HepG2 (cell line): ENCODE measurements at regions not wholly inside any gene's neighbourhood (a gene's known extent, or its start where the extent isn't known, plus 50 kb on each side); places are given as distances from the start of the nearest gene placed in this dataset.
"Not testable (repeated sequence)": the region's sequence is repeated elsewhere in the genome, so short reads cannot be mapped to it uniquely, and the experiment has no call there.

Experiments used
- ATAC-seq: fragments of 200-7000 bp; cut with Tn5 transposase; 3 replicates; pipeline ENCODE4 v1.9.1; 2020; ENCODE audit warnings: mild to moderate bottlenecking, moderate library complexity
- BruUV-seq: library from RNA; stranded (reverse); fragments of 400-500 nt; replicated peaks from 2 replicates; lab custom pipeline; 2021; lab: Mats Ljungman, UMichigan
- CTCF ChIA-PET: fragments of 300-600 bp; formaldehyde crosslinking; extraction: SDS; loops from one replicate; lab custom pipeline; 2021; ENCODE audit warnings: low total read pairs, inconsistent platforms, low intra/inter-chr PET ratio; lab: Yijun Ruan, JAX
- POLR2A ChIA-PET: fragments of 350-600 bp; sonication (Branson Sonifier 250); formaldehyde crosslinking; loops from one replicate; lab custom pipeline; 2020; ENCODE audit warnings: antibody characterized with exemption, inconsistent platforms; lab: Yijun Ruan, JAX
- DNase-seq: peaks from one replicate; pipeline ENCODE4 v3.0.0-alpha.2; 2015; ENCODE audit warnings: low spot score
- FAIRE-seq: peaks from 3 replicates; lab custom pipeline; 2011; peaks lifted over from hg19 to GRCh38; lab: Jason Lieb, UNC
- H2AFZ ChIP-seq: one replicate; pipeline ENCODE4 v1.6.1; 2011; ENCODE audit warnings: low read length, inconsistent platforms
- H3K27ac ChIP-seq: fragments of 300-600 bp; 3 replicates; pipeline ENCODE4 v1.8.0; 2011; ENCODE audit warnings: mixed run types, mild to moderate bottlenecking, mixed read lengths, low read length, inconsistent platforms; ENCODE audit not compliant: insufficient read depth; ENCODE audit errors: extremely low read length
- H3K27me3 ChIP-seq, 2 experiments: fragments of 200-600 bp in 1 of 2; 2 replicates in 1 of 2; 3 replicates in 1 of 2; pipeline versions ENCODE4 v1.6.0 to v1.8.0; 2011; ENCODE audit warnings: low read length in 2 of 2, mild to moderate bottlenecking in 2 of 2, moderate library complexity in 2 of 2, inconsistent platforms in 1 of 2; ENCODE audit not compliant: insufficient read depth in 2 of 2, control insufficient read depth in 1 of 2
- H3K36me3 ChIP-seq, 2 experiments: fragments of 200-600 bp in 1 of 2; replicated peaks in 1 of 2; 2 replicates in 1 of 2; 3 replicates in 1 of 2; pipeline versions ENCODE4 v1.5.1 to v1.8.0; 2011; ENCODE audit warnings: low read length in 2 of 2, inconsistent platforms in 1 of 2; ENCODE audit not compliant: insufficient read depth in 2 of 2, control insufficient read depth in 1 of 2
- H3K4me1 ChIP-seq: 2 replicates; pipeline ENCODE4 v1.5.1; 2012; ENCODE audit warnings: low read length, inconsistent platforms; ENCODE audit not compliant: insufficient read depth
- H3K4me2 ChIP-seq: 2 replicates; pipeline ENCODE4 v1.6.0; 2011; ENCODE audit warnings: low read depth, low read length, inconsistent platforms
- H3K4me3 ChIP-seq, 3 experiments: fragments of 200-600 bp in 1 of 3; sonication (generic), shearing (Covaris generic) in 1 of 3; replicated peaks in 1 of 3; 2 replicates each; pipeline ENCODE4 v1.5.1; 2011 to 2016; ENCODE audit warnings: low read length in 3 of 3, inconsistent platforms in 2 of 3, low read depth in 2 of 3, mild to moderate bottlenecking in 2 of 3, control low read depth in 1 of 3, mixed read lengths in 1 of 3; ENCODE audit not compliant: insufficient read depth in 1 of 3
- H3K79me2 ChIP-seq: one replicate; pipeline ENCODE4 v1.6.1; 2011; ENCODE audit warnings: low read length, inconsistent platforms; ENCODE audit not compliant: insufficient read depth
- H3K9ac ChIP-seq: 2 replicates; pipeline ENCODE4 v1.6.0; 2011; ENCODE audit warnings: mild to moderate bottlenecking, low read depth, low read length, inconsistent platforms; ENCODE audit not compliant: insufficient read depth
- H3K9me3 ChIP-seq: 2 replicates; pipeline ENCODE4 v1.5.1; 2012; ENCODE audit warnings: mild to moderate bottlenecking, low read length
- H4K20me1 ChIP-seq: 2 replicates; pipeline ENCODE4 v1.6.0; 2011; ENCODE audit warnings: inconsistent platforms, mild to moderate bottlenecking, low read length, moderate library complexity; ENCODE audit not compliant: insufficient read depth
- MAFF ChIP-seq: IDR thresholded peaks from 2 replicates; pipeline ENCODE4 v1.6.1; 2011; ENCODE audit warnings: low read depth, low read length, improper control_type of control experiment
- MAFK ChIP-seq, 2 experiments: IDR thresholded peaks in 1 of 2; conservative IDR thresholded peaks in 1 of 2; 2 replicates each; pipeline ENCODE4 v1.6.1; 2011; ENCODE audit warnings: improper control_type of control experiment in 2 of 2, low read length in 2 of 2
- WGBS: methylation state at CpG from one replicate; pipeline ENCODE4 v1.1.6; 2017; ENCODE audit warnings: low lambda C conversion rate; 5-methylcytosine and 5-hydroxymethylcytosine counted together
- in situ Hi-C: cut with HindIII; loops from 2 replicates; pipeline ENCODE4 v1.10.0; 2017; ENCODE audit warnings: low pct_unique_long_range_greater_than_20kb; ENCODE audit not compliant: extremely low pct_ligation_motif_present
- intact Hi-C: fragments of 100-400 bp; cut with micrococcal nuclease; formaldehyde crosslinking; loops from one replicate; pipeline ENCODE4 v1.10.0; 2022; ENCODE audit not compliant: unreplicated experiment
- TF ChIP-seq, protein P1 (sequence below), 2 experiments: fragments of 450-650 bp in 1 of 2; sonication (generic) in 1 of 2; formaldehyde crosslinking in 1 of 2; IDR thresholded peaks; 2 replicates each; pipeline versions ENCODE4 v1.6.1 to v1.8.0; 2016 to 2022; ENCODE audit warnings: antibody characterized with exemption in 1 of 2, mild to moderate bottlenecking in 1 of 2, missing genetic modification reagents in 1 of 2

DNA sequence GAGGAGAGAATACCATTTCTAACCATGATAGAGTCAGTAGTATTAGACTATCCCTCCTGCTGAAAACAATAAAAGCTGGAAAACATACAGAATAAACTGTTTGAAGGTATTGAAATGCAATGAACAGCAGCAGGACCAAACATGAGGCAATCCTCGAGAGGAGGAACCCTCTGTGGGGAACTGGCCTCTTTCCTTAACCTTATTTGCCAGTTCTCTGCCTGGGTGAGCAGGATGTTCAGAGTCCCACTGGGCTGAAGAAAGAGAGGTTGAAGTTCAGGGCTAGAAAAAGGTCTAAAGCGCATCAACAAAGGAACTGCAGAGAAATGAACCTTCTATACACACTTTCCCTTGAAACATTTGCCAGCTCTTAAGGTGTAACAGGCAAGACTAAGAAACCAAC is 79.8 kb upstream of the FHL2 start (continued):
- TF ChIP-seq, protein P1, sequence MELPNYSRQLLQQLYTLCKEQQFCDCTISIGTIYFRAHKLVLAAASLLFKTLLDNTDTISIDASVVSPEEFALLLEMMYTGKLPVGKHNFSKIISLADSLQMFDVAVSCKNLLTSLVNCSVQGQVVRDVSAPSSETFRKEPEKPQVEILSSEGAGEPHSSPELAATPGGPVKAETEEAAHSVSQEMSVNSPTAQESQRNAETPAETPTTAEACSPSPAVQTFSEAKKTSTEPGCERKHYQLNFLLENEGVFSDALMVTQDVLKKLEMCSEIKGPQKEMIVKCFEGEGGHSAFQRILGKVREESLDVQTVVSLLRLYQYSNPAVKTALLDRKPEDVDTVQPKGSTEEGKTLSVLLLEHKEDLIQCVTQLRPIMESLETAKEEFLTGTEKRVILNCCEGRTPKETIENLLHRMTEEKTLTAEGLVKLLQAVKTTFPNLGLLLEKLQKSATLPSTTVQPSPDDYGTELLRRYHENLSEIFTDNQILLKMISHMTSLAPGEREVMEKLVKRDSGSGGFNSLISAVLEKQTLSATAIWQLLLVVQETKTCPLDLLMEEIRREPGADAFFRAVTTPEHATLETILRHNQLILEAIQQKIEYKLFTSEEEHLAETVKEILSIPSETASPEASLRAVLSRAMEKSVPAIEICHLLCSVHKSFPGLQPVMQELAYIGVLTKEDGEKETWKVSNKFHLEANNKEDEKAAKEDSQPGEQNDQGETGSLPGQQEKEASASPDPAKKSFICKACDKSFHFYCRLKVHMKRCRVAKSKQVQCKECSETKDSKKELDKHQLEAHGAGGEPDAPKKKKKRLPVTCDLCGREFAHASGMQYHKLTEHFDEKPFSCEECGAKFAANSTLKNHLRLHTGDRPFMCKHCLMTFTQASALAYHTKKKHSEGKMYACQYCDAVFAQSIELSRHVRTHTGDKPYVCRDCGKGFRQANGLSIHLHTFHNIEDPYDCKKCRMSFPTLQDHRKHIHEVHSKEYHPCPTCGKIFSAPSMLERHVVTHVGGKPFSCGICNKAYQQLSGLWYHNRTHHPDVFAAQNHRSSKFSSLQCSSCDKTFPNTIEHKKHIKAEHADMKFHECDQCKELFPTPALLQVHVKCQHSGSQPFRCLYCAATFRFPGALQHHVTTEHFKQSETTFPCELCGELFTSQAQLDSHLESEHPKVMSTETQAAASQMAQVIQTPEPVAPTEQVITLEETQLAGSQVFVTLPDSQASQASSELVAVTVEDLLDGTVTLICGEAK (IDR thresholded peaks at IDR 0.05) = no peak
- TF ChIP-seq, protein P1 (CRISPR knock-in tag; IDR thresholded peaks at IDR 0.05) = no peak

DNA sequence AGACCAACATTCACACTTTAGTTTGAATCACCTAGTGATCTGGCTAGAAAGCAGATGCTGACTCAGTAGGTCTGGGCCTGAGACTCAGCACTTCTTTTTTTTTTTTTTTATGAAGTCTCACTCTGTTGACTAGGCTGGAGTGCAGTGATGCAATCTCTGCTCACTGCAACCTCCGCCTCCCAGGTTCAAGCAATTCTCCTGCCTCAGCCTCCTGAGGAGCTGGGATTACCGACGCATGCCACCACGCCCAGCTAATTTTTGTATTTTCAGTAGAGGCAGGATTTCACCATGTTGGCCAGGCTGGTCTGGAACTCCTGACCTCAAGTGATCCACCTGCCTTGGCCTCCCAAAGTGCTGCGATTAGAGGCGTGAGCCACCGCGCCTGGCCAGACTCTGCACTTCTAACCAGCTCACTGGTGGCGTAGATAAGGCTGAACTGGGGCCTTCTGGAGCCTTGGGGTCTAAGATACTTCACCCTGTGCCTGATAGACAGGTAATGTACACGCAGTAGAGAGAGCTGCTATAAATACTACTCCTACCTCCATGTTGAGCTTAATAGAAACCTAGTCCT is 78.3 kb upstream of the FHL2 start:
- H3K27ac ChIP-seq, in situ Hi-C loops, CTCF ChIA-PET, H3K79me2 ChIP-seq, FAIRE-seq, H3K4me3 ChIP-seq, intact Hi-C loops, H2AFZ ChIP-seq, H3K4me2 ChIP-seq, H3K4me1 ChIP-seq, H3K9ac ChIP-seq, BruUV-seq, H4K20me1 ChIP-seq, DNase-seq, H3K27me3 ChIP-seq, H3K36me3 ChIP-seq, ATAC-seq, H3K9me3 ChIP-seq: not testable (repeated sequence)
- 65% methylated on average over 9 of the region's 10 CpGs for WGBS
- POLR2A ChIA-PET = interaction anchor here (0.6 kb wide), 1 partner anchor 44 kb away, joined by 3 read pairs; no protein-coding TSS in a partner anchor
- peak; percentile 28; the same call in 1 of the 2 replicates for TF ChIP-seq MAFF
- peak in 1 of 2 experiments; percentile 47; a peak in 1 of 4 replicates for TF ChIP-seq MAFK (conservative IDR thresholded peaks at IDR 0.05 in 1 of 2, IDR thresholded peaks at IDR 0.05 in 1 of 2; ENCODE audit: low read length in 2 of 2)
